ENCODE measurements at regions not wholly inside any gene's neighbourhood (a gene's known extent, or its start where the extent isn't known, plus 50 kb on each side); places are given as distances from the start of the nearest gene placed in this dataset.
"Not testable (repeated sequence)": the region's sequence is repeated elsewhere in the genome, so short reads cannot be mapped to it uniquely, and the experiment has no call there.

DNA sequence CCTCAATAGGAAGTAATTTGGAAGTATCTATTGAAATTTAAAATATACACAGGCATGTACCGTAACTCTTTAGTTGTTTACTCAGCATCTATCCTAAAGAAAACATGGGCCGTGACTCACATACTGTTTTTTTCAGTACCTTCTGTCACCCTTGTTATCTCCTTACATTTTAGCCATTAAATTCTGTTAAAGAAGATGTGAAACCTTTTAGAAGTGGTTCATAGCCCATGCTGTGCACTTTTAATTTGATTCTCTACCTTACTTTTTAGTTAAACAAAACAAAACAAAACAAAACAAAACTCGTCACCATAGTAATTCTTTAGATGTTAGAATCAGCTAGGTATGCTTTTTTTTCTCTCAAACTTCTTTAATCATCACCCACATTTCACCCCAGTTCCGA lies 494.4 kb upstream of the RGS6 start:
- no peak overlapping the region for H3K4me3 ChIP-seq (ENCODE audit: low read depth, low read length)
- DNase-seq (ENCODE audit: low read depth): no peak

DNA sequence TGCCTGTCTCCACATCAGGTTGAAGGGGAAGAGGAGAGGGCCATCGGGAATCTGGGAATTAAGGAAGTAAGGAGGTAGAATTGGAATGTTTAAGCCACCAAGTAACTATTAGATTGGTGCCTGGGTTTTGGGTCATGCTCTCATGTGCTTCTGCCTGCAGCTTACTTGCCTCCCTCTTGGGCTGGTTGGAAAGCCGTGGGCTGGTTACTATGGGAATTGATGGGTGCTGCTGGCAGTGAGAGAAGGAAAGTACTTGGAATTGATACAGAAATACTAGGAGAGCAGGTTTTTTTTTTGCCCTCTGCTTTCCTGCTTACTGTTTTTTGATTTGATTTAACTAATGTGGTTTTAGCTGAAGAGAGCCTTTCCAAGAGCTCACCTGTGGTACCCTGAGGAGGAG lies 493.5 kb upstream of the RGS6 start:
- no peak for DNase-seq (ENCODE audit: low read depth)
- no peak overlapping the region for H3K4me3 ChIP-seq (ENCODE audit: low read depth, low read length)

DNA sequence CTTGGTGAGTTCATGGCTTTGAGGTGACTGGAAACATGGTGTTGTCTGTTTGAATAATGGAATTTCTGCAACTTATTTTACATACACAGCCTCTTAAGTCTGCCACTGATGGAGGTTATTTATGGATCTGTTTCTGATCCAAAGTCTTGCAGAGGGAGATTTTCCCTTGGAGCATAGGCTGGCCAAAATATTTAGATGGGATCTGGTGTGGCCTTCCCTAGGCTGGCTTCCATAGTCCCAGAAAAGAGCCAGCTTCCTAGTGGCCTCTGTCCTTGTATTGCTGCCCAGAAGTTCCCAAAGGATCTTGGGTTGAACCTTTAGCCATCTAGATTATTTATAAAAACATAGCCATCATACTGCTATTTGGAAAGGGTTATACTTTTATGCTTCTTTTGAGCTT lies 491.1 kb upstream of the RGS6 start:
- no peak for DNase-seq (ENCODE audit: low read depth)
- H3K4me3 ChIP-seq (ENCODE audit: low read depth, low read length): no peak overlapping the region

DNA sequence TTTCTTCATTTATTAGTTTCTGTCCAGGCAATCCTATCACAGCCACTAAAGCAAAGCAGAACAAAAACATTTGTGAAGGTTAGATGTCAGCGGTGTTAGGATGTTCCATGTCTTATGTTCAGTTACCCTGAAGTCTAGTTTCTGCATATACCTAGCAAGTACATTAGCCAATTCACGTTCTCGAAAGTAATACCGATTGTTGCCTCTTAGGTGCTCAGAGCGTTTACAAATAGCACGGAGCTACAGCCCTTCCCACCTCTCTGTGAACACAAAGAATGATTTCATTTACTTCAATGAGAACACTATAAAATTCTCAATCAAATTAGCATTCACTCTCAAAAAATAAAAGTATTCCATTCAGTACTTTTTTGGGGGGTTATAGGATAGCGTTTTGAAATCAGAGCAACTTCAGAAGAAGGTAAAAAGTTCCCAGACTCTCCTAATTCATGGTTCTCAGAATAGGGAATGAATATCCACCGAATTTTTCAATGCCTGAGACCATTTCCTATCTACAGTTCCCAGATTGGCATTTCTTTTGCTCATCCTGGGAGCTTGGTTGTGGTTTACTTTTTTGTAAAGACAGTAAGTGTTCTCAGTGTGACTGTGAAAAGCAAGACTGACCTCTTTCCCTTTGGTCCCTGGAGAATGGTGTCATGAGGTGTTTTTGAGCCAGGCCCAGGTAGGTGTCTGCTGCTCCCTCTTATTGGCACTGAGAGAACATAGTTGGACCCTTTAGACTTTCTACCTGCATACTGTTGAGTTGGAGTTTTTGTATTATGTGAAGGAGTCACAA lies 488.0 kb upstream of the RGS6 start:
- DNase-seq (ENCODE audit: low read depth): no peak
- H3K4me3 ChIP-seq (ENCODE audit: low read depth, low read length): no peak overlapping the region

DNA sequence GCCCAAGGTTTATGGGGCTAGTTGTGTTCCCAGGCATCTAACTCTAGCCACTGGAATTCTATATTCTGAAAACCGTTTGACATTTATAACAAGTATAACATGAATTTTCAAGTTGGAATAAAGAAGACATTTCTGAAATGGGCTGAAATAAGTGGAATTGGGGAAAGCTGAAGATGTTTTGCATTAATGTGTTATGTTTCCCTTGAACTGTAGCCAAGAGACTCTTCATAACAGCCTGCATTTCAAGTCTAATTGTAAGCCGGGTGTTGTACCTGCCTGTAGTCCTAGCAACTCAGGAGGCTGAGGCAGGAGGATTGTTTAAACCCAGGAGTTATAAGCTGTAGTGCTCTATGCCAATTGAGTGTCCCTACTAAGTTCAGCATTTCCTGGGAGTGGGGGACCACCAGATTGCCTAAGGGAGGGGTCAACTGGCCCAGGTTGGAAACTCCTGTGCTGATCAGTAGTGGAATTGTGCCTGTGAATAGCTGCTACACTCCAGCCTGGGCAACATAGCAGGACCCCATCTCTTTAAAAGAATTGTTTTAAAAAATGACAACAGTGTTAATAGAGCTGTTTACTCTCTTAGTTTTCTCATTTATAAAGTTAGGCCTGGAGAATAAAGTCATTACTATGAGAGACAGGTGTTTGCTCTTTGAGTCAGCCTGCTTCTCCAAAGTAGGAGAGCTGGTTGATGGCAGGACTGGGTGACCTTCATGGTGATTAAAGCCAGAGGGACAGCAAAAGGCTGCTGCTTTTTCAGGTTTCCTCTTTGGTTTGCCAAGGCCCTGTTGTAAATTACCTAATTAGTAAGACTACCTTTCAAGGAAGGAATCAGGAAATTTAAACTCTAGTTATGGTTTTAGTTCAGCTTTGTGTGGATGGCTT lies 483.6 kb upstream of the RGS6 start:
- H3K4me3 ChIP-seq (ENCODE audit: low read depth, low read length): no peak overlapping the region
- DNase-seq (ENCODE audit: low read depth): no peak

DNA sequence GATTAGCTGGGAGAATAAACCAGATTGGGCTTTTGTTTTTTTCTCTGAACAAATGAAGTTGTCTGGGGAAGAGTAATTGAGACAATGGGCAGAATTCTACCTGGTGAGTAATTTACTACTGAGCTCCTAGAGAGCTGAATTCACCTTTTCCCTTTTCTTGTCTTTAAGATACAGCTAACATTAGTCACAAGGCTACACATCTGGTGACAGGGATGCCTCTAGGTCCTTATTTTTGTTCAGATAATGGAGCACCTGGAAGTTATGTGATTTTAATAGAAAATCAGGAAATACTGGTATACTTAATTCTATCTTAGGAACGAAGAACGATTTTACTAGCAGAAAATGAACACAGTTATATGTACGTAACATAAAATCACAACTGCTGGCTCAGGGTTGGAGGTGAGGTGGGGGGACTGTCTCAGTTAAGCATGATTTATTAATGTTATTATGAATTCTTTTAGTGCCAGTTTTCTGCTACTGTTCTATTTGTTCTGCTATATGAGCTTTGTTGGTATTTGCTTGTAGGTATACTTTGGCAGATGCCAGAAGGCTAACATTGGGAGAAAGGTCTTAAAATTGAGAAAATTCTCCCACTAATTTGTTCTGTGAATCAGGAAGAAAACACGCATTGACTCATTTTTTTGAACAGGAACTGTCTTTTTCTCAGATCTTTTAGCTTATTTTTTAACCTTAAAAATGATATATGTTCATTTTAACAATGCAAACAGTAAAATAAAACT lies 482.7 kb upstream of the RGS6 start:
- DNase-seq (ENCODE audit: low read depth): no peak
- H3K4me3 ChIP-seq (ENCODE audit: low read depth, low read length): no peak overlapping the region

DNA sequence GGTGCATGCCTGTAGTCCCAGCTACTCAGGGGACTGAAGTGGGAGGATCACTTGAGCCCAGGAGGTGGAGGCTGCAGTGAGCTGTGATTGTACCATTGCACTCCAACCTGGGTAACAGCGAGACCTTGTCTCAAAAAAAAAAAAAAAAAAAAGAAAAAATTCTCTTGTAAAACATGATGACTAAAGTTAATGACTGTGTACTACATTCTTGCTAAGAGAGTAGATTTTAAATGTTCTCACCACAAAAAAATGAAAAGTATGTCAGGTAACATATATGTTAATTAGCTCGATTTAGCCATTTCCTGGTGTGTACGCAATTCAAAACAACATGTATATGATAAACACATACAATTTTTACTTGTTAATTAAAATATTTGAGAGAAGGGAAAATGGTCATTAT lies 480.7 kb upstream of the RGS6 start:
- no peak for DNase-seq (ENCODE audit: low read depth)
- no peak overlapping the region for H3K4me3 ChIP-seq (ENCODE audit: low read depth, low read length)

DNA sequence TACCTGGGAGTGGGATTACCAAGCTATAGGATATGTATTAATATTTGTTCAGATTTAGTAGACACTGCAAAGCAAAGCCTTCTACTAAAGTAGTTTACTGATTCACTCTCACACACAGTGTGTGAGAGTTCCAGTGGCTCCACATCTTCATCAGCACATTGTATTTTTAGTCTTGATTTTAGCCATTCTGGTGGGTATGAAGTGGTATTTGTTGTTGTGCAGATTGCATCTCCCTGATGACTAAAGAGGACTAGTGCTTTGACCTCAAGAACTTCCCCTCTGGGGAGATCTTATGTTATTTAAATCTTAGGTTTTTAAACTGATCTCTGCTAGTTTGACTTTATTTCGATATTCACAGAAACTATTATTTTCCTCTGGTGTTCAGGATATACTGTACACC lies 479.7 kb upstream of the RGS6 start:
- no peak overlapping the region for H3K4me3 ChIP-seq (ENCODE audit: low read depth, low read length)
- DNase-seq (ENCODE audit: low read depth): no peak

DNA sequence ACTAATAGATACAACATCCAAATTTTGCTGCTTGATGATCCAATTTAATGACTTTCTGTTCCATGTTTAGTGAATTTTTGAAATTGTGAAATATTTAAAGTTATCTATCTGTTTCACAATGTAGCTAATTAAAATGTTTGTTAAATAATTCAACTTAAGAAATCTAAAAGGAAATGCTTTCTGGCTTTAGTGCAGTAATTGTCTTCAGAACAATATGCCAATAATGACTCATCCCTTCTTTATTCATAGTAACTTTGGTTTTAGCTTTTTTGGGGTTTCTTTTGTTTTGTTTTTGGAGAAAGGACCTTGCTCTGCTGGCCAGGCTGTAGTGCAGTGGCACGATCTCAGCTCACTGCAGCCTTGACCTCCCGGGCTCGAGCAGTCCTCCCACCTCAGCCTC lies 479.2 kb upstream of the RGS6 start:
- H3K4me3 ChIP-seq (ENCODE audit: low read depth, low read length): no peak overlapping the region
- DNase-seq (ENCODE audit: low read depth): no peak

DNA sequence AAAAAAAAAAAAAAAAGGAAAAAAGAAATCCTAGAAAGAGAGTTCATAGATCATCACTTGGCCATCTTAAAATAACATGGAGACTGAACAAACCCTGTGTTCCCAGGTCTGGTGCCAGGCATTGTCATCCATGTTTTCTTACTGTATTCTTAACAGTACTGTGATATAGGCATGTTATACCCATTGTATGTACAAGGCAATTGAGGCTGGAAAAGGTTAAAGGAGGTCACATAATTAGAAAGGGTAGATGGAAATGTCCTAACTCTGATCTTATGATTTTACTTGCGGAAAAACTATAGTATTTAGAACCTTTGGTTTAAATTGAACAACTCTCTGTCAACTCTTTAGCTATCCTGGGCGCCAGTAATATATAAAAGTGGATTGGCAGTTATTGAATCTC lies 478.2 kb upstream of the RGS6 start:
- no peak for DNase-seq (ENCODE audit: low read depth)
- H3K4me3 ChIP-seq (ENCODE audit: low read depth, low read length): no peak overlapping the region

DNA sequence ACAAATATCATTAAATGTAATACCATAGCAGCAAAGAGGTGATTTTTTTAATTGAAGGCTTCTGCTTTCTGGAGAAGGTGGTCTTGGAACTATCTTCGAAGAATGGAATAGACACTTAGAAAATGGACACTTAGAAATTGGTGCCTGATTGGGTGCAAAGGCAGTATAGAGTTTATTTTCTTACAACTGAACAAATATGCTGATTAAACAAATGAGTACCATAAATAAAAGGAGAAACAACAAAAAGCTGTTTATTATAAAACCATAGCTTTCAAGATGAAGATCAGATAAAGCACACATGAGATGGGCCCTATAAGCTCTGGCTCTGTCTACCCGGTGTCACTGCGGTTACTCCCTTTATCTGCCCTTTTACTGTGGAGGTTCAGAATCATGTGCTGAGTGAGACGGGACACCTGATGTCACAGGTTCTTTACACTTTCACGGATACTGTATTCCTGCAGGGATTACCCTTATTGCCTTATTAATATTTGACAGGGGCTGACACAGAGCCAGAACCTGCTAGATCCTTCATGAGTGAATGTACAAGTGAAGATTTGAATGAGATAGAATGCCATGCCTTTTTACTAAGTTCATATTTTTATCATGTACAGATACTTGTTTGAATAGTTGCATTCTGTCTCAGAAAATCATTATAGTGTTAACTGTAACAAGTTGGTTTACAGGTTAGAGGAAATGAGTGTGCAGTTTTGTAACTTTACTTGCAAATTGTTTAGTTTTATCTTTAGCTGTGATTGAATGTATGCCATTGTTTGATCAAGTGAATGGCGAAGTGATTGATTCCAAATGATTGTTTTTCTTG lies 477.5 kb upstream of the RGS6 start:
- no peak for DNase-seq (ENCODE audit: low read depth)
- no peak overlapping the region for H3K4me3 ChIP-seq (ENCODE audit: low read depth, low read length)

DNA sequence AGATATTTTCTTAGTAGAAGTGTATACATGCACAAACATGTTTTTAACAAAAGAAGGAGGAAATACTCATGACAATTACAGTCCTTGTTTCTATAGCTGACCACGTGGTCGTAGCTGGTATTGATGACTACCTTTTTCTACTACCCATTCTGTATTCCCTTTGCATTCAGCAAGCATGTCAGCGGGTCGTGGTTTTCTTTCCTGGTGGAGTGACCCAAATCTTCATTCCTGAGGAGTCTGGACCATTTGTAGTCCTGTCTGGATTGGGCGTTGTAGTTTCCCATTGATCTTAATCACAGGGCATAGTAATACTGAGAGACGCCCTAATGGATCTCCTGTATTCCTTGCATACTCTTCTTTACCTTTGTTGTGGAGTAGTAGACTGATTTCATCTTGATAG lies 472.1 kb upstream of the RGS6 start:
- no peak for DNase-seq (ENCODE audit: low read depth)
- H3K4me3 ChIP-seq (ENCODE audit: low read depth, low read length): no peak overlapping the region

DNA sequence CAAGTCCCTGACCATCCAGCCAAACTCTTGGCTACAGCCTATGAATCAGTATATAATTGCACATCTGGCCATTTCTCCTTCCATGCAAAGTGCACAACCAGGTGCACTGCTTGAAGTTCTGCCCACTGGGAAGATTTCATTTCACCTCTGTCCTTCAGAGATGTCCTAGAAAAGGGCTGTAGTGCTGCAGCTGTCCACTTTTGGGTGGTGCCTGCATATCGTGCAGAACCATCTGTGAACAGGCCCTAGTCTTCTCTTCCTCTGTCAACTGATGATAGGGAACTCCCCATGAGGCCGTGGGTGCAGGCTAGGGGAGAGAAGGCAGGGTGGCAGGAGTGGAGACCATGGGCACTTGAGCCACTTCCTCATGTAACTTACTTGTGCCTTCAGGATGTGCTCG lies 470.6 kb upstream of the RGS6 start:
- not testable (repeated sequence) for DNase-seq (ENCODE audit: low read depth); H3K4me3 ChIP-seq (ENCODE audit: low read depth, low read length)

DNA sequence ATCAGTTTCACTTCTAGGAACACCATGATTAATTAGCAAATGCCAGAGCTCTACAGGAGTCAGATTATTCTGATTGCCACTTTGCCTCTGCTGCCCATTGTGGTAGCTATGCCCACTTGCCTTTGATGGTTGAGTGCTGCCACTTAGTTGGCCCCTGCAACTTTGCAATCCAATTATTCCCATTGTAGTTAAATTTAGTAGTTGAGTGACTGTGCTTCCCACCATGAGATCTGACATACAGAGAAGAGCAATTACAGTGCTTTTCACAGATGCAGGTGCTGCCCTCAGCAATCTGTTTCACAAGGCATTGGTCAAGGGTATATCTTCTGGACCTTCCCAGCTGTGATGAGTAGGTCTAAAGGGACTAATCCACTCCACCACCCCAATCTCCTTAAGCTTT lies 468.4 kb upstream of the RGS6 start:
- DNase-seq (ENCODE audit: low read depth): no peak
- no peak overlapping the region for H3K4me3 ChIP-seq (ENCODE audit: low read depth, low read length)

DNA sequence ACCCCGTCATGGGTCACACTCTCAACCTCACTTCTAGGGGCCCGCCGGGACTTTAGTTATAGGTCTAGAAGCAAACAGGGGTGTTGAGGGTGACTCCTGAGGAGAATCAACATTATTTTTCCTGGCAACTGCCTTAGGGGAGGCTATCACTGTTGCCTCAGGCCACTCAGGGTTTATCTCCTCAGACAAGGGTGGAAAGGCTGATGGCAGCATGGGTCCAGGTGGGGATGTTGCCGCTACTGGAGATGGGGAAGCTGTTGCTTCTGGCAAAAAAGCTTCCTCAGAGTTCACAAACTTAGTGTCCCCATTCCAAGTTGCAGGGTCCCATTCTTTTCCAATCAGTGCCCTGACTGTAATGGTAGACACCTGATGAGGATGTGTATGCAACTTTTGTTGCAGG lies 467.4 kb upstream of the RGS6 start:
- H3K4me3 ChIP-seq (ENCODE audit: low read depth, low read length): no peak overlapping the region
- DNase-seq (ENCODE audit: low read depth): no peak

DNA sequence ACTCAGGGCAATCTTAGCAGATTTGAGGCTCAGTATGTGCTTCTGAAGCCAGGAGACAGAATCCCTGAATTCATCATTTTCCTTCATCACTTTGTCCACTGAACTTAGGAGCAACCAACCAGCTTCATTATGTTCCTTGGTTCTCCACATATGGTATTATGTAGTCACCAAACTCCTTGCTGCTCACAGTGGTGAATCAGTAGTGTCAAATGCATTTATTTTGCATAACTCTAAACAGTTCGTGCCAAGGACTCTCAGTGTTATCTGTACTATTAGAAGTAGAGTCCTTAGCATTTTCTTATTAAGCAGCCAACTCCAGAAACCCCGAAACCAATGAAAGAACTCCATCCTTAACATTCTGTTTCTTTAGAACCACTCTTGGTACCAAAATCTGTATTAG lies 466.9 kb upstream of the RGS6 start:
- H3K4me3 ChIP-seq (ENCODE audit: low read depth, low read length): no peak overlapping the region

DNA sequence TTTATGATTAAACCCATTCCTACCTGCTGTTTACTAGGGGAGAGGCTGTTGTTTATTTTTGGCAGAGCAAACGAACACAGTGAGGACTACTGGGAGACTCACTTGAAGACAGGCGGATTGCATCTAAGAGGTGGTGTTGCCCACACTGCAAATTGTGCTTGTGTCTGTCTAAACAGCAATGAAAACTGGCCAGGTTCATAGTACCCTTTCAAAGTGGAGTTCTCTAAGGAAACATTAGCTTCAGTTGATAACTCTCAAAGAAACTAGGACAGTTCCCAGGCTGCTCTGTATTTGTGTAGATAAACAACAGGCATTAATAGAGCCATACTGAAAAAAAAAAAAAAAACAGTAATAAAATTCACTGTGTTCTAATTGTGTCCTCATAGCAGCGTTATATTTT lies 466.0 kb upstream of the RGS6 start:
- DNase-seq (ENCODE audit: low read depth): no peak
- no peak overlapping the region for H3K4me3 ChIP-seq (ENCODE audit: low read depth, low read length)

More for the DNA sequence above, 466.9 kb upstream of the RGS6 start:
- no peak for DNase-seq (ENCODE audit: low read depth)

DNA sequence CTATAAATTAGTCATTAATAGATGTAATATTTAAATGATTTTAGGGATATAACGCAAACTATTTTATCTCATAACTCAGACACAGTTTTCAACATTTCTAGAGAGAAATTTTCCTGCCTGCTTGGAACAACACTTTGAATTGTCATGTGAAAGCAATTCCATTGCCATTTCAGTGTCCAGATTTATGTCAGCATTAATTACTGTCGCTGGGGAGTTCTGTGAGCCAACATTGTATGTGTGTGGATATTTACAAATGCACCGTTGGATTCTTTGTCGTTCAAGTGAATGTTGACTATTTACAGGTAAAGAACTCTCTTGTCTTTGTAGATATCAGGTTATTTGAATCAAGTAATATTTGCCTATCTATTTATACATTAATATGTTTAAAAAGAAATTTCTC lies 465.3 kb upstream of the RGS6 start:
- DNase-seq (ENCODE audit: low read depth): no peak
- H3K4me3 ChIP-seq (ENCODE audit: low read depth, low read length): no peak overlapping the region

DNA sequence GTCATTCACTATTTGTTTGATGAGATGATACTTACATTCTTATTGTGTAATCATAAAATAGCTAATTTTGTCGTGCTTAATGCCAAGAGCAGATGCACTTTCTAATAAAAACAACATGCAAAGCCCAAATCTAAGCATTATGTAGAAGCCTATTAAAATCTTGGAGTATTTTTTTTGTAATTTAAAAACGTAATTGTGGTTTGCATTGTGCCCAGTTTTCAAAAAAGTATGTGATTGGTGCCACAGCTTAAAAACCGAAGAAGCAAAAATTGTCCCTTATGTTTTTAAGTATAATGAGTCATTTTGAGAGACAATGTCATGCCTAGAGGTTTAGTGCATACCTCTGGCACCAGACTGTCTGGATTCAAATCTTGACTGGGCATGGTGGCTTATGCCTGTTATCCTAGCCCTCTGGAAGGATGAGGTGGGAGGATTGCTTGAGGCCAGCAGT lies 464.8 kb upstream of the RGS6 start:
- no peak for DNase-seq (ENCODE audit: low read depth)
- H3K4me3 ChIP-seq (ENCODE audit: low read depth, low read length): no peak overlapping the region

Measured in skeletal muscle cell (primary cell).